K562 (cell line): ENCODE measurements at regions not wholly inside any gene's neighbourhood (a gene's known extent, or its start where the extent isn't known, plus 50 kb on each side); places are given as distances from the start of the nearest gene placed in this dataset.

Source experiments
- ATAC-seq: fragments of 200-7000 bp; cut with Tn5 transposase; 3 replicates; pipeline ENCODE4 v1.9.1; 2020; ENCODE audit warnings: moderate library complexity
- BruUV-seq: library from RNA; stranded (reverse); fragments of 400-500 nt; replicated peaks from 2 replicates; lab custom pipeline; 2021; lab: Mats Ljungman, UMichigan
- CTCF ChIA-PET: fragments of 300-600 bp; formaldehyde crosslinking; extraction: SDS; loops from one replicate; lab custom pipeline; 2021; ENCODE audit warnings: low intra/inter-chr PET ratio; lab: Yijun Ruan, JAX
- POLR2A ChIA-PET: fragments of 300-600, 350-650 bp; sonication (Branson Sonifier 250); formaldehyde crosslinking; extraction: SDS; loops from one replicate; lab custom pipeline; 2021; ENCODE audit warnings: antibody characterized with exemption, inconsistent platforms; lab: Yijun Ruan, JAX
- DNase-seq, 4 experiments: peaks; one replicate each; pipeline versions ENCODE4 v3.0.0 to v3.0.0-alpha.2; 2011 to 2018; ENCODE audit warnings: low spot score in 3 of 4, mixed read lengths in 3 of 4; ENCODE audit errors: extremely low read depth in 1 of 4
- FAIRE-seq: peaks from 2 replicates; lab custom pipeline; 2011; peaks lifted over from hg19 to GRCh38; lab: Jason Lieb, UNC
- H2AFZ ChIP-seq: 2 replicates; pipeline ENCODE4 v1.6.0; 2011; ENCODE audit warnings: low read depth, low read length, control low read depth, inconsistent platforms
- H3K27ac ChIP-seq: fragments of 200-600 bp; 3 replicates; pipeline ENCODE4 v1.8.0; 2011; ENCODE audit warnings: low read depth, mild to moderate bottlenecking, control low read depth, inconsistent platforms, low read length, moderate library complexity, mixed read lengths; ENCODE audit errors: extremely low read depth
- H3K27me3 ChIP-seq, 2 experiments: fragments of 300-600 bp in 1 of 2; 2 replicates in 1 of 2; 3 replicates in 1 of 2; pipeline versions ENCODE4 v1.6.0 to v1.8.0; 2011; ENCODE audit warnings: inconsistent platforms in 2 of 2, low read length in 2 of 2, mild to moderate bottlenecking in 1 of 2, mixed read lengths in 1 of 2, moderate library complexity in 1 of 2; ENCODE audit not compliant: control insufficient read depth in 2 of 2, insufficient read depth in 2 of 2
- H3K36me3 ChIP-seq: fragments of 300-600 bp; 3 replicates; pipeline ENCODE4 v1.8.0; 2011; ENCODE audit warnings: mild to moderate bottlenecking, low read length, inconsistent platforms; ENCODE audit not compliant: control insufficient read depth, insufficient read depth
- H3K4me1 ChIP-seq, 2 experiments: fragments of 200-600 bp in 1 of 2; replicated peaks in 1 of 2; 2 replicates in 1 of 2; 3 replicates in 1 of 2; pipeline versions ENCODE4 v1.5.1 to v1.8.0; 2011; ENCODE audit warnings: inconsistent platforms in 2 of 2, low read length in 2 of 2, mild to moderate bottlenecking in 1 of 2, mixed read lengths in 1 of 2, moderate library complexity in 1 of 2; ENCODE audit not compliant: control insufficient read depth in 2 of 2, insufficient read depth in 2 of 2
- H3K4me2 ChIP-seq: 2 replicates; pipeline ENCODE4 v1.6.1; 2011; ENCODE audit warnings: low read length, control low read depth, inconsistent platforms, mixed read lengths; ENCODE audit not compliant: insufficient read depth
- H3K4me3 ChIP-seq: fragments of 200-600 bp; sonication (generic), shearing (Covaris generic); 2 replicates; pipeline ENCODE4 v1.5.1; 2016; ENCODE audit warnings: control low read depth, inconsistent platforms
- H3K79me2 ChIP-seq: fragments of 200-600 bp; 3 replicates; pipeline ENCODE4 v1.8.0; 2011; ENCODE audit warnings: low read length, inconsistent platforms; ENCODE audit not compliant: control insufficient read depth, insufficient read depth
- H3K9ac ChIP-seq, 2 experiments: 2 replicates each; pipeline versions ENCODE4 v1.6.0 to v1.6.1; 2011; ENCODE audit warnings: low read depth in 2 of 2, low read length in 2 of 2, control low read depth in 1 of 2, inconsistent platforms in 1 of 2, mild to moderate bottlenecking in 1 of 2, mixed read lengths in 1 of 2; ENCODE audit not compliant: insufficient read depth in 1 of 2
- H3K9me1 ChIP-seq: one replicate; pipeline ENCODE4 v1.6.0; 2011; ENCODE audit warnings: inconsistent platforms, mild to moderate bottlenecking, low read length, moderate library complexity; ENCODE audit not compliant: control insufficient read depth, insufficient read depth
- H3K9me3 ChIP-seq: replicated peaks from 2 replicates; pipeline ENCODE4 v1.5.1; 2011; ENCODE audit warnings: low read depth, low read length, inconsistent platforms; ENCODE audit not compliant: control insufficient read depth, insufficient read depth
- H4K20me1 ChIP-seq: replicated peaks from 2 replicates; pipeline ENCODE4 v1.6.1; 2011; ENCODE audit warnings: low read length, inconsistent platforms, mixed read lengths; ENCODE audit not compliant: control insufficient read depth, insufficient read depth
- CBFA2T3 ChIP-seq: fragments of 450-650 bp; IDR thresholded peaks from 2 replicates; pipeline ENCODE4 v1.6.1; 2017
- E2F8 ChIP-seq: fragments of 450-650 bp; IDR thresholded peaks from 2 replicates; pipeline ENCODE4 v1.7.1; 2018; ENCODE audit warnings: mild to moderate bottlenecking, low read depth; ENCODE audit not compliant: partially characterized antibody
- ETS2 ChIP-seq: IDR thresholded peaks from 2 replicates; pipeline ENCODE4 v1.6.1; 2016; ENCODE audit warnings: borderline replicate concordance, missing genetic modification characterization, mild to moderate bottlenecking, moderate library complexity, missing compliant biosample characterization; ENCODE audit not compliant: poor library complexity, severe bottlenecking
- FOXK2 ChIP-seq, 2 experiments: fragments of 450-650 bp; IDR thresholded peaks in 1 of 2; conservative IDR thresholded peaks in 1 of 2; 2 replicates each; pipeline ENCODE4 v1.6.1; 2016; ENCODE audit warnings: low read depth in 2 of 2, mild to moderate bottlenecking in 1 of 2
- GABPA ChIP-seq: fragments of 200-800 bp; sonication (Bioruptor generic); conservative IDR thresholded peaks from 2 replicates; pipeline ENCODE4 v1.6.1; 2016; ENCODE audit warnings: low read depth, missing genetic modification characterization, missing compliant biosample characterization
- GMEB1 ChIP-seq: fragments of 250-450 bp; sonication (Bioruptor Pico); IDR thresholded peaks from 2 replicates; pipeline ENCODE4 v1.4.0; 2020; ENCODE audit warnings: mild to moderate bottlenecking
- KLF6 ChIP-seq: fragments of 250-450 bp; sonication (Bioruptor Pico); IDR thresholded peaks from 2 replicates; pipeline ENCODE4 v1.4.0; 2020; ENCODE audit warnings: mild to moderate bottlenecking, moderate library complexity, borderline replicate concordance
- NCOA4 ChIP-seq: fragments of 450-650 bp; IDR thresholded peaks from 2 replicates; pipeline ENCODE4 v1.6.1; 2018; ENCODE audit warnings: mild to moderate bottlenecking; ENCODE audit not compliant: partially characterized antibody
- NR2C2 ChIP-seq, 2 experiments: fragments of 200-800 bp in 1 of 2; sonication (Bioruptor generic) in 1 of 2; sonication (generic) in 1 of 2; formaldehyde crosslinking in 1 of 2; IDR thresholded peaks; 2 replicates each; pipeline versions ENCODE4 v1.6.1 to v1.8.0; 2016 to 2022; ENCODE audit warnings: mild to moderate bottlenecking in 1 of 2, missing compliant biosample characterization in 1 of 2, missing genetic modification characterization in 1 of 2, missing genetic modification reagents in 1 of 2
- PTTG1 ChIP-seq: fragments of 450-650 bp; IDR thresholded peaks from 2 replicates; pipeline ENCODE4 v1.6.1; 2016; ENCODE audit warnings: low read depth, mild to moderate bottlenecking, missing genetic modification characterization, missing compliant biosample characterization
- SFPQ ChIP-seq: fragments of 200-400 bp; formaldehyde crosslinking; IDR thresholded peaks from 2 replicates; pipeline ENCODE4 v1.6.1; 2017; ENCODE audit warnings: mild to moderate bottlenecking, low read depth, low read length, moderate library complexity
- SMAD4 ChIP-seq: fragments of 250-450 bp; sonication (Bioruptor Pico); conservative IDR thresholded peaks from 2 replicates; pipeline ENCODE4 v1.8.0; 2021; ENCODE audit warnings: inconsistent platforms, mild to moderate bottlenecking, moderate library complexity
- SRSF1 ChIP-seq: fragments of 200-400 bp; formaldehyde crosslinking; IDR thresholded peaks from 2 replicates; pipeline ENCODE4 v1.6.1; 2017; ENCODE audit warnings: mild to moderate bottlenecking, low read depth, low read length, moderate library complexity
- TBP ChIP-seq: optimal IDR thresholded peaks from 2 replicates; pipeline ENCODE3; 2011; ENCODE audit warnings: low read depth, low read length, improper control_type of control experiment
- ZBTB7A ChIP-seq: IDR thresholded peaks from 2 replicates; pipeline ENCODE4 v1.6.1; 2011; ENCODE audit warnings: low read depth, mild to moderate bottlenecking, low read length, moderate library complexity, borderline replicate concordance; ENCODE audit not compliant: control insufficient read depth
- WGBS: fragments of 100-300 bp; shearing (Covaris generic); methylation state at CpG from one replicate; pipeline ENCODE4 v1.1.6; 2016; ENCODE audit warnings: low coverage, mixed read lengths; ENCODE audit not compliant: insufficient coverage; ENCODE audit errors: missing lambda C conversion rate; 5-methylcytosine and 5-hydroxymethylcytosine counted together
- in situ Hi-C: fragments of 300-500 bp; cut with MboI; formaldehyde crosslinking; loops from 4 replicates; pipeline ENCODE4 v1.15.0; 2018; ENCODE audit warnings: inconsistent platforms, mixed read lengths
- intact Hi-C: fragments of 100-400 bp; cut with micrococcal nuclease; formaldehyde crosslinking; loops from 2 replicates; pipeline ENCODE4 v1.14.2; 2022

DNA sequence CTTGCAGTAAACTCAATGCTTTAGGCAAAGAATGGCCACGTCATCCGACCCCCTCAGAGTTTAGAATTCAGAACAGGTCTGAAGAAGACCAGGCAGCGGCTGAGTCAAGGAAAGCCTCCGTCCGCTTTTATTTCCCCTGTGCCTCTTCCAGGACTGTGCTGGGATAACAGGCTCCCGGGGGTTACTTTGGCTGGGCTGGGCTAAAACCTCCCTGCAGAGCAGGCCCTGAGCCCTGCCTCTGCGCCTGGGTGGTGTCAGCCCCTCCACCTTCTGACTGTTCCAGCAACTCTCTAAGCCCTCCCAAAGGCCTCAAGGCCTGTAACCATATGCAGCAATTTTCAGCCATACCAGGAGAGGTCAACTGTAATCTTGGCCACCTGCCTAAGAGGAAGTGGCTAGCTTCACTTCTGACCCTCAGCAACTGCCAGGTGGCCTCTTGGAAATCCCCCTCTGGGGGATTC lies 166.5 kb downstream of the RPIA start:
- CTCF ChIA-PET: no interaction called here
- Histone ChIP-seq H3K4me3 (no peak overlapping the region), H3K79me2 (no peaks in the 10 kb centered on the region), H2AFZ (no peak overlapping the region), H3K27ac (no peak overlapping the region), H3K4me2 (no peak overlapping the region), H3K36me3 (no peaks in the 10 kb centered on the region), H3K27me3 (peaks cover 3 to 5% of the 10 kb centered on the region in 2 experiments; a peak in 1 of 5 replicates), H3K9ac (no peak overlapping the region), H3K4me1 (peaks cover 0 to 3% of the 10 kb centered on the region in 2 experiments; a peak in 1 of 5 replicates), H4K20me1 (no peaks in the 10 kb centered on the region), H3K9me3 (no peaks in the 10 kb centered on the region), H3K9me1 (no peaks in the 10 kb centered on the region)
- FAIRE-seq (no peak), DNase-seq (peak in 1 of 4 experiments; percentile 17), ATAC-seq (peak; percentile 67)
- POLR2A ChIA-PET: no interaction called here
- BruUV-seq: no TSS peak
- in situ Hi-C loops: no loop called here
- WGBS: 21% methylated on average over 7 of the region's 7 CpGs
- intact Hi-C loops: no loop called here
- no peak for TF ChIP-seq SFPQ
- no peak for TF ChIP-seq SMAD4 (CRISPR knock-in tag)
- TF ChIP-seq NR2C2 (CRISPR knock-in tag; IDR thresholded peaks at IDR 0.05): no peak
- TF ChIP-seq NR2C2 (tag; IDR thresholded peaks at IDR 0.05): peak; percentile 51; the same call in 1 of the 2 replicates
- no peak for TF ChIP-seq ETS2
- no peak for TF ChIP-seq KLF6 (CRISPR knock-in tag)
- no peak for TF ChIP-seq TBP
- TF ChIP-seq FOXK2 (conservative IDR thresholded peaks at IDR 0.05 in 1 of 2, IDR thresholded peaks at IDR 0.05 in 1 of 2; ENCODE audit: low read depth in 2 of 2): no peak
- no peak for TF ChIP-seq NCOA4
- 0 out of 2 replicates have a peak, but pooled peaks have one; percentile 26 for TF ChIP-seq GABPA
- TF ChIP-seq PTTG1: no peak
- TF ChIP-seq SRSF1: no peak
- 0 out of 2 replicates have a peak, but pooled peaks have one; percentile 4 for TF ChIP-seq CBFA2T3
- TF ChIP-seq GMEB1 (CRISPR knock-in tag): no peak
- no peak for TF ChIP-seq E2F8
- TF ChIP-seq ZBTB7A: peak; percentile 24; the same call in 1 of the 2 replicates
